NCI-H748 (cell line): ENCODE measurements at regions not wholly inside any gene's neighbourhood (a gene's known extent, or its start where the extent isn't known, plus 50 kb on each side); places are given as distances from the start of the nearest gene placed in this dataset.
"Not testable (repeated sequence)": the region's sequence is repeated elsewhere in the genome, so short reads cannot be mapped to it uniquely, and the experiment has no call there.

Source experiments
- DNase-seq: peaks from one replicate; lab custom pipeline; 2025; ENCODE audit not compliant: unreplicated experiment; lab: John Stamatoyannopoulos, UW

DNA sequence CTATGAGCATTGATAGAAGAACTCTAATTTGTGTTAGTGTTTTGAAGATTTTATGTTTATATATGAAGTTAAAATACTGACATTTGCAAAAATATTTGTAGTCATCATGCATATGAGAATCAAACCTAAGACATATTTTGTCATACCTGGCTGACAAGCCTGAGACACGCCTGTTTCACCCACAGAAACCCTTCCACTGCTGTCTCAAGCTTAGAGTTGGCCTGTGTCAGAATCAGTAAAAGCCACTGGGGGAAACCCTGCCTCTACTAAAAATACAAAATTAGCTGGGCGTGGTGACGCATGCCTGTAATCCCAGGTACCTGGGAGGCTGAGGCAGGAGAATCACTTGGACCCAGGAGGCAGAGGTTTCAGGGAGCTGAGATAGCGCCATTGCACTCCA lies 218.0 kb upstream of the C1QTNF3 start:
- DNase-seq = not testable (repeated sequence)

GRCh38 chr5:34266151-34266550 lies 223.1 kb upstream of the C1QTNF3 start:
- DNase-seq = not testable (repeated sequence)

DNA sequence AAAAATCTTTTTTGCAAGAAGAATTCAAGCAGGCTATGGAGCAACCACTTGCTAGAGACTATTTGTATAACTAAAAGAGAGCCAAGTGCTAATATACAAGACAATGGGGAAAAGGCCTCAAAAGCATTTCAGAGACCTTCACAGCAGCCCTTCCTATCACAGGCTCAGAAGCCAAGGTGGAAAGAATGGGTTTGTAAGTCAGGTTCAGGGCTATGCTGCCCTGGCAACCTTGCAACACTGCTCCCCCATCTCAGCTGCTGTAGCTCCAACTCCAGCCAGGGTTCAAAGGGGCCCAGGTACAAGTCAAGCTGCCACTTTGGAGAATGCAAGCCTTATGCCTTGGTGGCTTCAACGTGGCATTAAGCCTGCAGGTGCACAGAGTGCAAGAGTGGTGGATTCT lies 253.7 kb upstream of the C1QTNF3 start:
- not testable (repeated sequence) for DNase-seq

DNA sequence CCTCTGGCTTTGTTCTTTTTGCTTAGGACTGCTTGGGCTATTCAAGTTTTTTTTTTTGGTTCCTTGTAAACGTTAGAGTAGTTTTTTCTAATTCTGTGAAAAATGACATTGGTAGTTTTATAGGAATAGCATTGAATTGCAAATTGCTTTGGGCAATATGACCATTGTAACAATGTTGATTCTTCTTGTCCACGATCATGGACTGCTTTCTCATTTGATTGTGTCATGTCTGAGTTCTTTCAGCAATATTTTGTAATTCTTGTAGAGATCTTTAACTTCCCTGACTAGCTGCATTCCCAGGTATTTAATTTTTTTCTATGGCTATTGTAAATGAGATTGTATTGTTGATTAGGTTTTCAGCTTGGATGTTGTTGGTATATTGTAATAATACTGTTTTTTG lies 286.2 kb upstream of the C1QTNF3 start:
- DNase-seq = not testable (repeated sequence)

GRCh38 chr5:34329611-34330108 lies 286.6 kb upstream of the C1QTNF3 start:
- not testable (repeated sequence) for DNase-seq

DNA sequence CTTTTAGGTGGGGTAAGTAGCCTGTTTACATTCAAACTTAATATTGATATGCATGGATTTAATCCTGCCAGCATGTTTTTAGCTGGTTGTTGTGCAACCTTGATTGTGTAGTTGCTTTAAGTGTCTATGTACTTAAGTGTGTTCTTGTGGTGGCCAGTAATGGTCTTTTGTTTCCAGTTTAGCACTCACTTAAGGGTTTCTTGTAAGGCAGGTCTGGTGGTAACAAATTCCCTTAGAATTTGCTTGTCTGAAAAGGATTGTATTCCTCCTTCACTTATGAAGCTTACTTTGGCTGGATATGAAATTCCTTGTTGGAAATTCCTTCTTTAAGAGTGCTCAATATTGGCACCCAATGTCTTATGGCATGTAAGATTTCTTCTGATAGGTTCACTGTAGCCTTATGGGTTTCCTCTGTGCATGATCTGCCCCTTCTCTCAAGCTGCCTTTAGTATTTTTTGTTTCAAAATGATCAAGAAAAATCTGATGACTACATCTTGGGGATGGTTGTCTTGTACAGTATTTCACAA lies 289.0 kb upstream of the C1QTNF3 start:
- DNase-seq = not testable (repeated sequence)

GRCh38 chr5:34339408-34340001 lies 296.5 kb upstream of the C1QTNF3 start:
- not testable (repeated sequence) for DNase-seq

DNA sequence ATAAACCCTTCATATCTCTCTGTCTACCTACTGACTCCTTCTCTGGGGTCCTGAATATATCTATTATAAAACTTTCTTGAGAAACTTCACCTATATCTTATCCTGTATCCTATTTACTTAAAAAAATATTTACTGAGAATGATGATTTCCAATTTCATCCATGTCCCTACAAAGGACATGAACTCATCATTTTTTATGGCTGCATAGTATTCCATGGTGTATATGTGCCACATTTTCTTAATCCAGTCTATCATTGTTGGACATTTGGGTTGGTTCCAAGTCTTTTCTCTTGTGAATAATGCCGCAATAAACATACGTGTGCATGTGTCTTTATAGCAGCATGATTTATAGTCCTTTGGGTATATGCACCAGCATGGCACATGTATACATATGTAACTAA lies 301.7 kb upstream of the RAI14 start:
- DNase-seq = not testable (repeated sequence)

- not testable (repeated sequence) for DNase-seq
Observed at GRCh38 chr5:34371417-34371816, 284.7 kb upstream of the RAI14 start.

DNA sequence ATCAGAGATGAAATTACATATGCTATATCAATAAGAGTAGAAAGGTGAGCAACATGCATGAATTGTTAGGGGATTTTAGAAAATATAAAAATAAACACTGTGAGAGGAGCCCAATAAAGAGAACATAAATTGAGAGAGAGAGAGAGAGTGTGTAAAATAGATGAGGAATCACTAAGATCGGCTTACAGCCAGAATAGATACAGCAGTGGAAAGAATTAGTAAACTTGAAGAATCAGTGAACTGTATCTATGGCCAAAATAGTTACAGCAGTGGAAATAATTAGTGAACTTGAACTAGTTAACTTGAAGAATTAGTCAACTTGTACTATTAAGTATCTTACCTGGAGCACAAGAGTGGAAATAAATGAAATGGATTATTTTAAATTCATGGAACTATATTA lies 284.3 kb upstream of the RAI14 start:
- DNase-seq = not testable (repeated sequence)

- DNase-seq = peak; percentile 81
Observed at GRCh38 chr5:34372739-34373138, 283.4 kb upstream of the RAI14 start.

DNA sequence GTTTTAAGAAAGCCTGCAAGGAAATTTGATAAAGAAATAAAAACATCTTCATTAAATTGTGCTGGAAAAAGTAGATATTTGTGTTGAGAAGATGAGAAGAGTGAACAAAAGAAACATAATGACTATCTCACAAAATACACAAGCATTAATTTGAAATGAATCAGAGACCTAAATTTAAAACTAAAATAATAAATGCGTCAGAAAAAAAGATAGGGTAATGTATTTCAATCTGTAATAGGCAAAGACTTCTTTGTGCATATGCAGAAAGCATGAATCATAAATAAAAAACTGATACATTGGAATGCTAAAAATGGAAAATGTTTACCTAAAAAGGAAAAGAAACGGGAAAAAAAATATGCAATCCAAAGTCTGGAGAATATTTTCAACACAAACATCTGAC lies 278.5 kb upstream of the RAI14 start:
- DNase-seq = not testable (repeated sequence)

DNA sequence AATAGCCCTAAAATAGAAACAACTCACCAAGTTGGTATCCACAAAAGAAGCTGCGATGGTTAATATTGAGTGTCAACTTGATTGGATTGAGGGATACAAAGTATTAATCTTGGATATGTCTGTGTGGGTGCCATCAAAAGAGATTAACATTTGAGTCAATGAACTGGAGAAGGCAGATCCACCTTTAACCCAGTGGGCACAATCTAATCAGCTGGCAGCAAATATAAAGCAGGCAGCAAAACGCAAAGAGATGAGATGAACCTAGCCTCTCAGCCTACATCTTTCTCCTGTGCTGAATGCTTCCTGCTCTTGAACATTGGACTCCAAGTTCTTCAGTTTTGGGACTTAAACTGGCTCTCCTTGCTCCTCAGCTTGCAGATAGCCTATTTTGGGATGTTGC lies 277.6 kb upstream of the RAI14 start:
- DNase-seq = not testable (repeated sequence)

DNA sequence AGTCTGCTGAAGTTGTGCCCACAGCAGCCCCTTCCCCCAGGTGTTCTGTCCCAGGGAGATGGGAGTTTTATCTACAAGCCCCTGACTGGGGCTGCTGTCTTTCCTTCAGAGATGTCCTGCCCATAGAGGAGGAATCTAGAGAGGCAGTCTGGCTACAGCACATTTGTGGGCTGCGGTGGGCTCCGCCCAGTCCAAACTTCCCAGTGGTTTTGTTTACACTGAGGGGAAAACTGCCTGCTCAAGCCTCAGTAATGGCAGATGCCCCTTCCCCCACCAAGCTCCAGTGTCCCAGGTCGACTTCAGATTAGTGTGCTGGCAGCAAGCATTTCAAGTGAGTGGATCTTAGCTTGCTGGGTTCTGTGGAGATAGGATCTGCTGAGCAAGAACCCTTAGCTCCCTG lies 267.4 kb upstream of the RAI14 start:
- DNase-seq = not testable (repeated sequence)

DNA sequence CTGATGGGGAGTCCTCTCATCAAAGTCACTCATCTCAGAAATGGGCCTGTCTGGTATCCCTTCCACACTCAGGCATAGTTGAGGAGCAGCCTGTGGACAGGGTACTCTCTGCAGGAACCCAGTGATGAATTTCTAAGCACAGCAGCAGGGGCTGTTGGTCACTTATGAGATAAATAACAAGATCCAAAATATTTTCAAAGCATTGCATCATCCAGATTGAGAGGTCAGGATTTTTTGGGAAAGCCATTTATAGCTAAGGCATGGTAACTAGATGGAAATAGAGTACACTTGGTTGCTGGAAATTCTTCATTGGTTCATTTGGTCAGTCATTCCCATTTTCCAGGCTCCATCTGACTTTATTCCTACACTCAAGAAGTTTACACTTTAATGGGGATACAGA lies 246.8 kb upstream of the RAI14 start:
- no peak for DNase-seq

DNA sequence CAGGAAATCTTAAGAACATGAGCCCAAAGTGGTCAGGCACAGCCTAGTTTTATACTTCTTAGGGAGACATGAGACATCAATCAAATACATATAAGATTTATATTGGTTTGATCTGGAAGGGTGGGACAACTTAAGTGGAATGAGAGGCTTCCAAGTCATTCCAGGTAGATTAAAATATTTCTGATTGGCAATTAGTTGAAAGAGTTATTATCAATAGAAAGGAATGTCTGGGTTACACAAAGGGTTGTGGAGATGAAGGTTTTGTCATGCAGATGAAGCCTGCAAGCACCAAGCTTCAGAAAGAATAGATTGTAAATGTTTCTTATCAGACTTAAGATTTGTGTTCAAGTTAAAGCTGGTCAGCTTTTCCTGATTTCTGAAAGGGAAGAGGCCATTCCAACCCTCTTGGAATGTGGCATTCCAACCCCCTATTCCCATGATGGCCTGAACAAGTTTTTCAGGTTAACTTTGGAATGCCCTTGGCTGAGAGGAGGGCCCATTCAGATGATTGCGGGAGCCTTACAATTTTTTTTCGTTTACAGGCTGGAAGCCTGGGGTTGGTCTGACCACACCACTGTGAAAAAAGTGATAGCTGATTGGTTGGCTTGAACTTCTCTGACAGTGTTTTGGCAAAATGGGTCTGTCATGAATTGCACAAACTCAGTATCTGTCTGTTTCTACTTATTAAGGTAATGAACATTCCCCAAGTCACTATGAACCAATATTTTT lies 245.6 kb upstream of the RAI14 start:
- DNase-seq = no peak

GRCh38 chr5:34411470-34412346 lies 244.4 kb upstream of the RAI14 start:
- peak; percentile 93 for DNase-seq

GRCh38 chr5:34412736-34413135 lies 243.4 kb upstream of the RAI14 start:
- no peak for DNase-seq

DNA sequence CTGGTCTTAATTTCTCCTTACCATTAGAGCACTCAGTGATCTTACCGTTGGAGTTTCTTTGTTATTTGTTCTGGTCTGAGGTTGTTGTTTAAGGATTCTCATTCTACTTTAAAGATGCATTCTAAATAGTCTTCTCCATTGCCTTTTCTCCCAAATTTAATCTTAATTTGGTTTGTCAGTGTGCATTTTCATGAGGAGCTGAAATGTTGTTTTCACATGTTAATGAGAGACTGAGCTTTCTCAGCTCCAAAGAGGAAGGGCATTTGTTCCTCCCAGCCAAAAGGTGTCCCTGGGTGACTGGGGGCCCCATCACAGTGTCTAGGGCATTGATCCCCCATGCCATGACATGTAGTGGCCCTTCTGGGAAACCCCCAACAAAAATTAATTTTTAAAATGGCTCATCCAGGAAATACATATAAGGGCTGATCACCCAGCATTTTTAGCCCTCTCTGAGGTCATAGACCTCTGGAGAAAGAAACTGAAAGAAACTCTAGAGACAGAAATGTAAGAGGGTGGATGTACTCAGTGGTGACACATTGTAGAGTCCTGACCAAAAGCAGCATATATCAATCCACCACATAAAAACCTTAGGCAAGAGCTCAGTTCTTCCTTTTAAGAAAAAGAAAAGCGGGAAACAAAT lies 240.4 kb upstream of the RAI14 start:
- no peak for DNase-seq

DNA sequence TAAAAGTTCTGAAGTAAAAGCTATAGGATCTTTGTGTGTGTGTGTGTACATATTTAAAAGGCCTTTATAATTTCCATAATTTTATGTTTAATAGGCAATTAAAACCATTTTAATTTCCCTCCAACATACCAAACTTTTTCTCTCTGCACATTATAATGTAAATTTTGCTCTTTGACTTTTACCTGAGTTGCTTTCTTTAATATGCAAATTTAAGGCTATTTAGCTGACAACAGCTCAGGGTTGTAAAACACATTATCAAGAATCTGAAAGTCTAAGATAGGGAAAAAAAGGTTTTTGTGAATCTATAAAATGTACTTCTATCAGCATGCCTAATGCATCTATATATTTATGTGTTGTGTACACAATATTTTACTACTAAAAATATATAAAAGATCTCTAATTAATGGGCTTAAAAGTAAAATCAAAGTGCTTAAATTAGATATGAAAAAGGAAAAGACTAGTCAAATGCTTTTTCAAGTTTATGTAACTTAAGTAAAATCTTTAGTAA lies 239.6 kb upstream of the RAI14 start:
- no peak for DNase-seq

GRCh38 chr5:34420191-34420590 lies 235.9 kb upstream of the RAI14 start:
- not testable (repeated sequence) for DNase-seq
